Globus pallidus (tissue), 1 donor: ENCODE measurements at regions not wholly inside any gene's neighbourhood (a gene's known extent, or its start where the extent isn't known, plus 50 kb on each side); places are given as distances from the start of the nearest gene placed in this dataset.

Experiments used
- DNase-seq: peaks from one replicate; pipeline ENCODE4 v3.0.0-alpha.2; 2015; ENCODE audit warnings: low spot score

GRCh38 chr6:126529637-126530362, 189.9 kb downstream of the CENPW start:
- DNase-seq, result no peak

GRCh38 chr6:126530775-126531174, 190.9 kb downstream of the CENPW start:
- no peak for DNase-seq

- no peak for DNase-seq
Measured at GRCh38 chr6:126531286-126531685, 191.4 kb downstream of the CENPW start.

GRCh38 chr6:126531840-126532239, 191.9 kb downstream of the CENPW start:
- DNase-seq, result no peak

- no peak for DNase-seq
Measured at GRCh38 chr6:126534401-126534800, 194.5 kb downstream of the CENPW start.

DNA sequence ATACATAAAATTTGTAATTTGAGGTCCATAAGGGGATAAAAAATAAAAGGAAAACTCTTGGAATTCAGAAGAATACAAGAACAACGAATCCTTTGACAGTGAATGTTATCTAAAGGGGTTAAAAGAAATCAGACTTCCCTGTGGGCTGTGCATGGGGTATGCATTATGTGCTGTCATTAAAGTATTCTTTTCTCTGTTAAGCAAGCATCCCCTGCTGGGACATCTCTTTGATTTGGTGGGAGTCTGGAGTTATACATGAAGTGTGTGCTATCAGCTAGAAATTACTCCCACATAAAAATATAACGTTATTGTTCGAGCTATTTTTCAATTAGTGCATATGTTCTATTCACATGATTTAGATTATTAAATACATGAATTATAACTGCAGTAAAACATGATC, 195.2 kb downstream of the CENPW start:
- DNase-seq, result no peak

DNA sequence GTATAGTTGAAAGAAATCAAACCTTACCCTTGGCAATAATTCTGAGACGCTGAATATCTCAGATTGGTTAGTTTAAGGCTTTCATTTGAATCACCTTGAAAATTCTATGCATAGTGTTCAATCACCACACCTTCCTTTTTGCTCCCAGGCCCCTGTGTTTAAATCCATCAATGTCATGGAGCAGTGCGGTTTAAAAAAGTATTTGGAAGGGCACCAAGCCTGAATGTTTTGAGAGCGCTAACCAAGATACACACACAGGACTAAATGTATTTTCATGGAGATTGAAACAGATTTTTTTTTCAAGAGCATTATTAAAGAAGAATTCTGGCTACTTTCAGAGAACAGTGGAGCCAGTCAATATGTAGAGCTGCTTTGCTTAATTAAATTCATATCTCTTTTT, 195.7 kb downstream of the CENPW start:
- DNase-seq, result no peak

- DNase-seq, result no peak
Measured at GRCh38 chr6:126537061-126537816, 197.3 kb downstream of the CENPW start.

DNA sequence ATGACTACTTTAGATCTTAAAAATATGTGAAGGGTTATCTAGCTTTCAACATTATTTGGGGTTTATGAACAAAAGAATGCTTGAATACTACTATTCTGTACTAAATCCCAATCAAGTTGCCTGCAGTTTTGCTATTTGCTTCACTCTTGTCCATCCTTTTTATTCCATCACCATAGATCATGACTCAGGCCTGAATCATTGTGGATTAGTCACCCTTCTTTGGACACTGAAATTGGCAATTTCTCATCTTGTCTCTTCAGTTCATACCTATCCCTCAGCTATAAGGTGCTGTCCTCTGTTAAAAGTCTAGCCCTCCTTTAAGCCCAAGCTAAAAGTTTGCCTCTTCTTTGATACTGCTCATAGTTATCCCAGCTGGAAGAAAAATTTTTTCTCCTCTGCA, 199.1 kb downstream of the CENPW start:
- DNase-seq, result no peak

GRCh38 chr6:126540161-126540560, 200.2 kb downstream of the CENPW start:
- DNase-seq, result no peak

- no peak for DNase-seq
Measured at GRCh38 chr6:126541806-126542491, 202.0 kb downstream of the CENPW start.

DNA sequence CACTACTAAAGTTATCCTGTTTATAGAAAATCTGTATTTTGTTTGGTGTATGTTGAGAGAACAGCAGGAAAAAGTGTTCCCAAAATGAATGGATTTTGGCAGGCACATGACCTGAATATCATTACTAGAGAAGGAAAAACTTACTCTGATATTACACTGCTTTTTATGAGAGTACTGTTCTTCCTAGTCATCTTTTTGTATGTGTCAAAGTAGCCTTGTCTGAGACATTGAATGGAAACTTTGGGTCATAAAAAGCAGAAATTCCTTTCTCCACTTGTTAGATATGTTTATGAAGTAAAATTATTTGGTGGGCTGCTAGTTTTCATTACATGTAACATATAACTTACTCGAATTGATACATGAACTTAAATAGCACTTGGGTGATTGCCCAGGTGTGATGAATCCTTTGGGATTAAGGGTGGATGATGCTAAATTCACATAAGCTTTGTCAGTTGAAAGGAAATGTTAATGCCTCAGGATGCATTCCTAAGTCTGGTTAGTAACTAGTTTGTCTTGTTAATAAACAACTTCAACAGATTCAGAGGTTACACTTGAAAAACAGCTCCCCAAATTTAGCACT, 206.7 kb downstream of the CENPW start:
- no peak for DNase-seq

DNA sequence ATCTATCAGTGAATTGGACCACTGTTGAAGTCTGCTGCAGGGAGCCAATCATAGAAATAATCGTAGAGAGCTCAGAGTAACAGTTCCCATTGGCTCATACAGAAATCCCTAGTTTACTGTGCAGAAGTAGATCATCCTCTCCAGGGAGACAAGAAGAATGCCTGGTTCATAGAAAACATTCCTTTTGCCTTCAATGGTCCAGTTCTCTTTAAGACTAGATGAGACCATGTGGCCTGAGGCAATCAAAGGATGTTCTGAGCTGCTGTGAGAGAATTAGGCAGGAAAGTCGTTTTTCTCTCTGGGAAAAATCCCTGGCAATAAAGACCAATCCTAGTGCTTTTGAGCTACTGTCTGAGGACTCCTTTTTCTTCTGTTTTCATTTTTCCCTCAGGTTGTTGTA, 208.4 kb downstream of the CENPW start:
- no peak for DNase-seq

- DNase-seq, result no peak
Measured at GRCh38 chr6:126550323-126550722, 210.4 kb downstream of the CENPW start.

DNA sequence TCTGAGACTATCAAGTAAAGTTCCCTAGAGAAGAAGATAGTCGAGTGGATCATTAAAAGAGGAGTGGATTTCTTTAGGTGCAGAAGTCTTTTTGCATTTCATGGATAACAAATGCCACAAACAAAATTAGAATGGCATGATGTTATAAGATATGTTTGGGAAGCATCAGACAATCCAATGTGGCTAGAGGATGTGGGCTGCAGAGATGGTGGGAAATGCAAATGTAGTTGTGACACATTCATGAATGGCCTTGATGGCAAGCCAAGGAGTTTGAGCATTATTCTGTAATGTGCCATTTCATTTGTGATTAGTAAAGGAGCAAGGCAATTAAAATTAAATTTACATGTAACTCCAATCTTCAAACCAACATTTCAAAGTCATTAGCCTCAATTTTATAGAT, 211.9 kb downstream of the CENPW start:
- no peak for DNase-seq

DNA sequence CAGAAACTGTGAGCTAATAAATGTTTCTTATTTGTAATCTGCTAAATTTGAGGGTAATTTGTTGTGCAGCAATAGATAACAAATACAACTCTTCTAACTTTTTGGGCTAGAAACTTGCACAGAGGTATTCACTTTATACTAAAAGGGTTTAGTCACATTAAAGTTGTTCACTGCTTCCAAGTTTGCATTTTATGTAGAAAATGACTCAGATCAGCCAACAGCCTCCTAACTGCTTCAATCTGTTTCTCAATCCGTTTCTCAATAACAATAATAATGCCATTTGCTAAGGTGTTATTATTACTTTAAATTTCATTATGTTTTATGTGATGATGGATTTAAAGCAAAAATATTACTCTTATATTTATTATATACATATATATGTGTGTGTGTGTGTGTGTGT, 213.9 kb downstream of the CENPW start:
- DNase-seq, result no peak

GRCh38 chr6:126570507-126570906, 230.6 kb downstream of the CENPW start:
- no peak for DNase-seq

DNA sequence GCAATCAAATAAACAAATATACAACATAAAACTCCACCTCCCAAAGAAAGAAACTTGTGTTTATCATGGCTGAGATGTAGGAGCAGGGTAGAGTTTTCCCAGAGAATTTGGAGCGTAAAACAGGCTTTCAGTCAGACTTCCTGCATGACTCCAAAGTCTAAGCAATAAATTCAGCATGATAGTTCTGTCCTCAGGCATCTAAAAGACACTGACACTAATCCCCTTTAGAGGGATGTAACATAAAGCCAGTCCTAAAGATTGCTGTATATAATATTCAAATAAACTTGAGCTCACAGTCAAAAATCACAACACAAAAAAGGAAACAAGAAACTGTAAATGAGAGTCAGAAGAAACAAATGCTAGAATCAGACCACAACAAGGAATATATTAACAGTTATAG, 234.4 kb downstream of the CENPW start:
- no peak for DNase-seq

GRCh38 chr6:126581316-126581715, 241.4 kb downstream of the CENPW start:
- no peak for DNase-seq

DNA sequence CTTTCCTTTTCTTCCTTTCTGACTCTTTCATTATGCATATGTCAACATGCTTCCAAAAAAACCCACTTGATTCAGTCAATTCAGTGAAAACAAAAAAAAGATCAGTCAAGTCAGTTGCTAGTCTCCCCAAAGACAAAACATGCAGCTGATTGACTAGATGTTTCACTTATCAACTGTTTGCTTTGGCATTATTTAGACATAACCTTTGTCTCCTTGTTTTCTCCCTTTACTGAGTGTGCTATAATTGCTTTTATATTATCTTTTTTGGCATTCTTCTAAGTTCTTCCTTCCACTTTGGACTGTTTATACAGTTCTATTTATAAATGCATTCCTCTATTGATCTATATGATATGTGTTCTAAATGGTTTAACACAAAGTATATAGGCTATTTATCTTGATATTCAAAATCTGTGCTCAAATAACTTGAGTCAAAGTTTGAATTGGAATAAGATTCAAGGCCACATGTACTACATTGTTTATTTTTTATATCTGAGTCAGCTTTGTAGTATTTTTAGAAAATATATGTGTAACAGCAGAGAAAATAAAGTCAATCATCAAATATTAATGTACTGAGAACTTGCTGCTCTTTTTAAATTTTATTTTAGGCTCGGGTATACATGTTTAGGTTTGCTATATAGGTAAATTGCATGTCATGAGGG, 260.5 kb downstream of the CENPW start:
- no peak for DNase-seq

GRCh38 chr6:126603410-126603809, 263.5 kb downstream of the CENPW start:
- DNase-seq, result no peak

DNA sequence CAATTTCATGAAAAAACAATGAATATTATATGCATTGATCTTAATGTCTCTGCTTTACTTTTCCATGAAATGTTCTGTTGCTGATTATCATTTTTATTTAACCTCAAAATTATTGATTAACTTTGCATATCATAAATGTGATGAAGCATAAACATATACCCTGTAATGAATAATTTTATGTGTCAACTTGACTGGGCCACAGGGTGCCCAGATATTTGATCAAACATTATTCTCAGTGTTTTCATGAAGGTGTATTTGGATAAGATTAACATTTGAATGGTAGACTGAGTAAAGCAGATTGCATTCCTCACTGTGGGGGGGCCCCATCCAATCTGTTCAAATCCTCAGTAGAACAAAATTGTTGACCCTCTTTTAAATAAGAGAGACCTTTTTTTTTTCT, 265.2 kb downstream of the CENPW start:
- no peak for DNase-seq
